ENCODE measurements at regions not wholly inside any gene's neighbourhood (a gene's known extent, or its start where the extent isn't known, plus 50 kb on each side); places are given as distances from the start of the nearest gene placed in this dataset.

- Histone ChIP-seq H3K4me1 (ENCODE audit: control insufficient read depth in 2 of 2, insufficient read depth in 2 of 2, low read length in 2 of 2) (no peaks in the 10 kb centered on the region), H3K4me3 (ENCODE audit: low read length in 2 of 2) (no peak overlapping the region), H3K9ac (ENCODE audit: low read depth in 1 of 2, low read length in 2 of 2) (no peak overlapping the region), H3K9me3 (ENCODE audit: control insufficient read depth in 2 of 2, low read length in 2 of 2) (no peaks in the 10 kb centered on the region), H3K27ac (ENCODE audit: low read depth in 2 of 2, low read length in 2 of 2) (no peak overlapping the region), H3K36me3 (ENCODE audit: control insufficient read depth in 2 of 2, insufficient read depth in 2 of 2, low read length in 2 of 2) (no peaks in the 10 kb centered on the region), H3K27me3 (ENCODE audit: control insufficient read depth in 2 of 2, insufficient read depth in 2 of 2, low read length in 2 of 2) (no peaks in the 10 kb centered on the region)
Observed at GRCh38 chr4:126947536-126947935, 685.2 kb upstream of the INTU start.

- no peaks in the 10 kb centered on the region for H3K36me3 ChIP-seq (ENCODE audit: control insufficient read depth in 2 of 2, insufficient read depth in 2 of 2, low read length in 2 of 2)
- no peak overlapping the region for H3K4me3 ChIP-seq (ENCODE audit: low read length in 2 of 2)
- no peaks in the 10 kb centered on the region for H3K27me3 ChIP-seq (ENCODE audit: control insufficient read depth in 2 of 2, insufficient read depth in 2 of 2, low read length in 2 of 2)
- no peaks in the 10 kb centered on the region for H3K4me1 ChIP-seq (ENCODE audit: control insufficient read depth in 2 of 2, insufficient read depth in 2 of 2, low read length in 2 of 2)
- H3K9ac ChIP-seq (ENCODE audit: low read depth in 1 of 2, low read length in 2 of 2) = no peak overlapping the region
- no peak overlapping the region for H3K27ac ChIP-seq (ENCODE audit: low read depth in 2 of 2, low read length in 2 of 2)
- no peaks in the 10 kb centered on the region for H3K9me3 ChIP-seq (ENCODE audit: control insufficient read depth in 2 of 2, low read length in 2 of 2)
Observed at GRCh38 chr4:126954537-126955291, 678.0 kb upstream of the INTU start.

- no peak overlapping the region for H3K4me3 ChIP-seq (ENCODE audit: low read length in 2 of 2)
- no peaks in the 10 kb centered on the region for H3K9me3 ChIP-seq (ENCODE audit: control insufficient read depth in 2 of 2, low read length in 2 of 2)
- no peaks in the 10 kb centered on the region for H3K4me1 ChIP-seq (ENCODE audit: control insufficient read depth in 2 of 2, insufficient read depth in 2 of 2, low read length in 2 of 2)
Observed at GRCh38 chr4:126955292-126956183, 677.2 kb upstream of the INTU start.

GRCh38 chr4:126956184-126956897 lies 676.4 kb upstream of the INTU start:
- Histone ChIP-seq H3K27me3 (ENCODE audit: control insufficient read depth in 2 of 2, insufficient read depth in 2 of 2, low read length in 2 of 2) (no peaks in the 10 kb centered on the region), H3K36me3 (ENCODE audit: control insufficient read depth in 2 of 2, insufficient read depth in 2 of 2, low read length in 2 of 2) (no peaks in the 10 kb centered on the region), H3K4me3 (ENCODE audit: low read length in 2 of 2) (no peak overlapping the region), H3K9me3 (ENCODE audit: control insufficient read depth in 2 of 2, low read length in 2 of 2) (no peaks in the 10 kb centered on the region), H3K9ac (ENCODE audit: low read depth in 1 of 2, low read length in 2 of 2) (no peak overlapping the region), H3K27ac (ENCODE audit: low read depth in 2 of 2, low read length in 2 of 2) (no peak overlapping the region), H3K4me1 (ENCODE audit: control insufficient read depth in 2 of 2, insufficient read depth in 2 of 2, low read length in 2 of 2) (no peaks in the 10 kb centered on the region)

More at GRCh38 chr4:126955292-126956183, 677.2 kb upstream of the INTU start:
- Histone ChIP-seq H3K27me3 (ENCODE audit: control insufficient read depth in 2 of 2, insufficient read depth in 2 of 2, low read length in 2 of 2) (no peaks in the 10 kb centered on the region), H3K36me3 (ENCODE audit: control insufficient read depth in 2 of 2, insufficient read depth in 2 of 2, low read length in 2 of 2) (no peaks in the 10 kb centered on the region), H3K27ac (ENCODE audit: low read depth in 2 of 2, low read length in 2 of 2) (no peak overlapping the region), H3K9ac (ENCODE audit: low read depth in 1 of 2, low read length in 2 of 2) (no peak overlapping the region)

- no peak overlapping the region for H3K9ac ChIP-seq (ENCODE audit: low read depth in 1 of 2, low read length in 2 of 2)
- H3K36me3 ChIP-seq (ENCODE audit: control insufficient read depth in 2 of 2, insufficient read depth in 2 of 2, low read length in 2 of 2) = no peaks in the 10 kb centered on the region
- H3K27me3 ChIP-seq (ENCODE audit: control insufficient read depth in 2 of 2, insufficient read depth in 2 of 2, low read length in 2 of 2) = no peaks in the 10 kb centered on the region
- H3K4me3 ChIP-seq (ENCODE audit: low read length in 2 of 2) = no peak overlapping the region
- H3K9me3 ChIP-seq (ENCODE audit: control insufficient read depth in 2 of 2, low read length in 2 of 2) = no peaks in the 10 kb centered on the region
- no peak overlapping the region for H3K27ac ChIP-seq (ENCODE audit: low read depth in 2 of 2, low read length in 2 of 2)
- H3K4me1 ChIP-seq (ENCODE audit: control insufficient read depth in 2 of 2, insufficient read depth in 2 of 2, low read length in 2 of 2) = no peaks in the 10 kb centered on the region
Observed at GRCh38 chr4:126957556-126957955, 675.2 kb upstream of the INTU start.

- Histone ChIP-seq H3K27ac (ENCODE audit: low read depth in 2 of 2, low read length in 2 of 2) (no peak overlapping the region), H3K27me3 (ENCODE audit: control insufficient read depth in 2 of 2, insufficient read depth in 2 of 2, low read length in 2 of 2) (no peaks in the 10 kb centered on the region), H3K36me3 (ENCODE audit: control insufficient read depth in 2 of 2, insufficient read depth in 2 of 2, low read length in 2 of 2) (no peaks in the 10 kb centered on the region), H3K9me3 (ENCODE audit: control insufficient read depth in 2 of 2, low read length in 2 of 2) (no peaks in the 10 kb centered on the region), H3K4me1 (ENCODE audit: control insufficient read depth in 2 of 2, insufficient read depth in 2 of 2, low read length in 2 of 2) (no peaks in the 10 kb centered on the region), H3K4me3 (ENCODE audit: low read length in 2 of 2) (no peak overlapping the region), H3K9ac (ENCODE audit: low read depth in 1 of 2, low read length in 2 of 2) (no peak overlapping the region)
Observed at GRCh38 chr4:126957987-126958386, 674.8 kb upstream of the INTU start.

- Histone ChIP-seq H3K9ac (ENCODE audit: low read depth in 1 of 2, low read length in 2 of 2) (no peak overlapping the region), H3K27ac (ENCODE audit: low read depth in 2 of 2, low read length in 2 of 2) (no peak overlapping the region), H3K27me3 (ENCODE audit: control insufficient read depth in 2 of 2, insufficient read depth in 2 of 2, low read length in 2 of 2) (no peaks in the 10 kb centered on the region), H3K9me3 (ENCODE audit: control insufficient read depth in 2 of 2, low read length in 2 of 2) (no peaks in the 10 kb centered on the region), H3K36me3 (ENCODE audit: control insufficient read depth in 2 of 2, insufficient read depth in 2 of 2, low read length in 2 of 2) (no peaks in the 10 kb centered on the region), H3K4me1 (ENCODE audit: control insufficient read depth in 2 of 2, insufficient read depth in 2 of 2, low read length in 2 of 2) (no peaks in the 10 kb centered on the region), H3K4me3 (ENCODE audit: low read length in 2 of 2) (no peak overlapping the region)
Observed at GRCh38 chr4:126958482-126958881, 674.3 kb upstream of the INTU start.

- H3K9me3 ChIP-seq (ENCODE audit: control insufficient read depth in 2 of 2, low read length in 2 of 2) = no peaks in the 10 kb centered on the region
- H3K27me3 ChIP-seq (ENCODE audit: control insufficient read depth in 2 of 2, insufficient read depth in 2 of 2, low read length in 2 of 2) = no peaks in the 10 kb centered on the region
- H3K27ac ChIP-seq (ENCODE audit: low read depth in 2 of 2, low read length in 2 of 2) = no peak overlapping the region
- H3K4me1 ChIP-seq (ENCODE audit: control insufficient read depth in 2 of 2, insufficient read depth in 2 of 2, low read length in 2 of 2) = no peaks in the 10 kb centered on the region
- no peak overlapping the region for H3K9ac ChIP-seq (ENCODE audit: low read depth in 1 of 2, low read length in 2 of 2)
- H3K4me3 ChIP-seq (ENCODE audit: low read length in 2 of 2) = no peak overlapping the region
- H3K36me3 ChIP-seq (ENCODE audit: control insufficient read depth in 2 of 2, insufficient read depth in 2 of 2, low read length in 2 of 2) = no peaks in the 10 kb centered on the region
Observed at GRCh38 chr4:126959056-126959745, 673.6 kb upstream of the INTU start.

GRCh38 chr4:126960760-126961159 lies 672.0 kb upstream of the INTU start:
- H3K36me3 ChIP-seq (ENCODE audit: control insufficient read depth in 2 of 2, insufficient read depth in 2 of 2, low read length in 2 of 2) = no peaks in the 10 kb centered on the region
- H3K4me3 ChIP-seq (ENCODE audit: low read length in 2 of 2) = no peak overlapping the region
- H3K4me1 ChIP-seq (ENCODE audit: control insufficient read depth in 2 of 2, insufficient read depth in 2 of 2, low read length in 2 of 2) = no peaks in the 10 kb centered on the region
- no peaks in the 10 kb centered on the region for H3K27me3 ChIP-seq (ENCODE audit: control insufficient read depth in 2 of 2, insufficient read depth in 2 of 2, low read length in 2 of 2)
- H3K27ac ChIP-seq (ENCODE audit: low read depth in 2 of 2, low read length in 2 of 2) = no peak overlapping the region
- H3K9ac ChIP-seq (ENCODE audit: low read depth in 1 of 2, low read length in 2 of 2) = no peak overlapping the region
- H3K9me3 ChIP-seq (ENCODE audit: control insufficient read depth in 2 of 2, low read length in 2 of 2) = no peaks in the 10 kb centered on the region

Data from mucosa of rectum (tissue), 2 donors.